ENCODE measurements at regions not wholly inside any gene's neighbourhood (a gene's known extent, or its start where the extent isn't known, plus 50 kb on each side); places are given as distances from the start of the nearest gene placed in this dataset.
A peak's percentile ranks its signal among the peaks of the same experiment; 100 is the strongest.
"Not testable (repeated sequence)": the region's sequence is repeated elsewhere in the genome, so short reads cannot be mapped to it uniquely, and the experiment has no call there.

- no peak for DNase-seq
- whole genome bisulfite sequencing, result 55% methylated on average over 3 of the region's 3 CpGs
- no peak overlapping the region for H3K4me3 ChIP-seq (ENCODE audit: low read length)
- H3K27ac ChIP-seq (ENCODE audit: low read length), result no peak overlapping the region
- no peaks in the 10 kb centered on the region for H3K9me3 ChIP-seq (ENCODE audit: control insufficient read depth, low read length)
- no peaks in the 10 kb centered on the region for H3K27me3 ChIP-seq (ENCODE audit: control insufficient read depth, insufficient read depth)
- H3K4me1 ChIP-seq (ENCODE audit: control insufficient read depth, insufficient read depth, low read length), result no peaks in the 10 kb centered on the region
- intact Hi-C loops (cut with DNase I), result no loop called here
- no peak for ATAC-seq
These were observed 1047.2 kb downstream of the CDH11 start for GRCh38 chr16:64074706-64075105.

- 96% methylated on average over 34 of the region's 34 CpGs for WGBS
- DNase-seq, result peak in 2 of 3 donors; percentile 16 to 25
- H3K4me1 ChIP-seq (ENCODE audit: control insufficient read depth, insufficient read depth, low read length); H3K9me3 ChIP-seq (ENCODE audit: control insufficient read depth, low read length); ATAC-seq; H3K4me3 ChIP-seq (ENCODE audit: low read length); H3K27ac ChIP-seq (ENCODE audit: low read length); intact Hi-C loops (cut with DNase I); H3K27me3 ChIP-seq (ENCODE audit: control insufficient read depth, insufficient read depth): not testable (repeated sequence)
These were observed 1049.6 kb downstream of the CDH11 start for GRCh38 chr16:64072131-64072730.

- intact Hi-C loops (cut with DNase I), result no loop called here
- no peaks in the 10 kb centered on the region for H3K4me1 ChIP-seq (ENCODE audit: control insufficient read depth, insufficient read depth, low read length)
- no peak overlapping the region for H3K27ac ChIP-seq (ENCODE audit: low read length)
- H3K4me3 ChIP-seq (ENCODE audit: low read length), result no peak overlapping the region
- 74% methylated on average over 1 of the region's 1 CpG for WGBS
- DNase-seq (no peak), ATAC-seq (no peak)
- H3K9me3 ChIP-seq (ENCODE audit: control insufficient read depth, low read length), result no peaks in the 10 kb centered on the region
- no peaks in the 10 kb centered on the region for H3K27me3 ChIP-seq (ENCODE audit: control insufficient read depth, insufficient read depth)
These were observed 1056.3 kb downstream of the CDH11 start for GRCh38 chr16:64065523-64065922.

- Histone ChIP-seq H3K4me1 (ENCODE audit: control insufficient read depth, insufficient read depth, low read length) (no peaks in the 10 kb centered on the region), H3K9me3 (ENCODE audit: control insufficient read depth, low read length) (no peaks in the 10 kb centered on the region), H3K27ac (ENCODE audit: low read length) (no peak overlapping the region), H3K27me3 (ENCODE audit: control insufficient read depth, insufficient read depth) (no peaks in the 10 kb centered on the region), H3K4me3 (ENCODE audit: low read length) (no peak overlapping the region)
- ATAC-seq, result no peak
- WGBS, result 94% methylated on average over 1 of the region's 1 CpG
- DNase-seq, result no peak
- intact Hi-C loops (cut with DNase I), result no loop called here
These were observed 1060.2 kb downstream of the CDH11 start for GRCh38 chr16:64061621-64062020.

GRCh38 chr16:64060631-64061030 is 1061.2 kb downstream of the CDH11 start:
- no peak overlapping the region for H3K27ac ChIP-seq (ENCODE audit: low read length)
- H3K4me1 ChIP-seq (ENCODE audit: control insufficient read depth, insufficient read depth, low read length), result no peaks in the 10 kb centered on the region
- intact Hi-C loops (cut with DNase I), result no loop called here
- no peak for DNase-seq
- no peak overlapping the region for H3K4me3 ChIP-seq (ENCODE audit: low read length)
- no peak for ATAC-seq
- 93% methylated on average over 3 of the region's 3 CpGs for WGBS
- H3K9me3 ChIP-seq (ENCODE audit: control insufficient read depth, low read length), result no peaks in the 10 kb centered on the region
- H3K27me3 ChIP-seq (ENCODE audit: control insufficient read depth, insufficient read depth), result no peaks in the 10 kb centered on the region

GRCh38 chr16:64058685-64059084 is 1063.2 kb downstream of the CDH11 start:
- no peaks in the 10 kb centered on the region for H3K4me1 ChIP-seq (ENCODE audit: control insufficient read depth, insufficient read depth, low read length)
- no peak overlapping the region for H3K27ac ChIP-seq (ENCODE audit: low read length)
- DNase-seq (no peak), ATAC-seq (no peak)
- intact Hi-C loops (cut with DNase I), result no loop called here
- H3K9me3 ChIP-seq (ENCODE audit: control insufficient read depth, low read length), result no peaks in the 10 kb centered on the region
- WGBS, result 81% methylated on average over 3 of the region's 3 CpGs
- H3K27me3 ChIP-seq (ENCODE audit: control insufficient read depth, insufficient read depth), result no peaks in the 10 kb centered on the region
- no peak overlapping the region for H3K4me3 ChIP-seq (ENCODE audit: low read length)

- intact Hi-C loops (cut with DNase I), result no loop called here
These were observed 1070.0 kb downstream of the CDH11 start for GRCh38 chr16:64051824-64052223.

GRCh38 chr16:64047878-64048277 is 1074.0 kb downstream of the CDH11 start:
- Histone ChIP-seq H3K9me3 (ENCODE audit: control insufficient read depth, low read length) (no peaks in the 10 kb centered on the region), H3K27me3 (ENCODE audit: control insufficient read depth, insufficient read depth) (no peaks in the 10 kb centered on the region), H3K4me3 (ENCODE audit: low read length) (no peak overlapping the region), H3K4me1 (ENCODE audit: control insufficient read depth, insufficient read depth, low read length) (no peaks in the 10 kb centered on the region), H3K27ac (ENCODE audit: low read length) (no peak overlapping the region)
- ATAC-seq, result no peak
- WGBS, result 83% methylated on average over 1 of the region's 1 CpG
- intact Hi-C loops (cut with DNase I), result no loop called here
- DNase-seq, result no peak

More at GRCh38 chr16:64051824-64052223, 1070.0 kb downstream of the CDH11 start:
- no peak for DNase-seq
- ATAC-seq, result no peak
- Histone ChIP-seq H3K9me3 (ENCODE audit: control insufficient read depth, low read length) (no peaks in the 10 kb centered on the region), H3K27me3 (ENCODE audit: control insufficient read depth, insufficient read depth) (no peaks in the 10 kb centered on the region), H3K27ac (ENCODE audit: low read length) (no peak overlapping the region), H3K4me1 (ENCODE audit: control insufficient read depth, insufficient read depth, low read length) (no peaks in the 10 kb centered on the region), H3K4me3 (ENCODE audit: low read length) (no peak overlapping the region)

- DNase-seq (no peak), ATAC-seq (no peak)
- whole genome bisulfite sequencing, result 97% methylated on average over 1 of the region's 1 CpG
- no peak overlapping the region for H3K27ac ChIP-seq (ENCODE audit: low read length)
- no peaks in the 10 kb centered on the region for H3K4me1 ChIP-seq (ENCODE audit: control insufficient read depth, insufficient read depth, low read length)
- intact Hi-C loops (cut with DNase I), result no loop called here
- H3K4me3 ChIP-seq (ENCODE audit: low read length), result no peak overlapping the region
- H3K9me3 ChIP-seq (ENCODE audit: control insufficient read depth, low read length), result no peaks in the 10 kb centered on the region
- H3K27me3 ChIP-seq (ENCODE audit: control insufficient read depth, insufficient read depth), result no peaks in the 10 kb centered on the region
These were observed 1074.7 kb downstream of the CDH11 start for GRCh38 chr16:64047207-64047606.

GRCh38 chr16:64035337-64035736 is 1086.5 kb downstream of the CDH11 start:
- H3K27me3 ChIP-seq (ENCODE audit: control insufficient read depth, insufficient read depth), result no peaks in the 10 kb centered on the region
- no peak for DNase-seq
- no peaks in the 10 kb centered on the region for H3K9me3 ChIP-seq (ENCODE audit: control insufficient read depth, low read length)
- no peak overlapping the region for H3K4me3 ChIP-seq (ENCODE audit: low read length)
- no peak overlapping the region for H3K27ac ChIP-seq (ENCODE audit: low read length)
- WGBS, result 70% methylated on average over 2 of the region's 2 CpGs
- no peaks in the 10 kb centered on the region for H3K4me1 ChIP-seq (ENCODE audit: control insufficient read depth, insufficient read depth, low read length)
- no peak for ATAC-seq
- intact Hi-C loops (cut with DNase I), result no loop called here

- H3K4me1 ChIP-seq (ENCODE audit: control insufficient read depth, insufficient read depth, low read length), result peaks cover 1% of the 10 kb centered on the region
These were observed 1102.5 kb downstream of the CDH11 start for GRCh38 chr16:64019339-64019738.

GRCh38 chr16:64017796-64018195 is 1104.1 kb downstream of the CDH11 start:
- ATAC-seq, result no peak
- Histone ChIP-seq H3K4me3 (ENCODE audit: low read length) (no peak overlapping the region), H3K27ac (ENCODE audit: low read length) (no peak overlapping the region), H3K4me1 (ENCODE audit: control insufficient read depth, insufficient read depth, low read length) (peaks cover 1% of the 10 kb centered on the region), H3K9me3 (ENCODE audit: control insufficient read depth, low read length) (no peaks in the 10 kb centered on the region), H3K27me3 (ENCODE audit: control insufficient read depth, insufficient read depth) (no peaks in the 10 kb centered on the region)
- DNase-seq, result no peak
- intact Hi-C loops (cut with DNase I), result no loop called here
- WGBS, result 10% methylated on average over 1 of the region's 1 CpG

More at GRCh38 chr16:64019339-64019738, 1102.5 kb downstream of the CDH11 start:
- ATAC-seq (no peak), DNase-seq (no peak)
- 83% methylated on average over 3 of the region's 3 CpGs for WGBS
- Histone ChIP-seq H3K27ac (ENCODE audit: low read length) (no peak overlapping the region), H3K4me3 (ENCODE audit: low read length) (no peak overlapping the region), H3K9me3 (ENCODE audit: control insufficient read depth, low read length) (no peaks in the 10 kb centered on the region), H3K27me3 (ENCODE audit: control insufficient read depth, insufficient read depth) (no peaks in the 10 kb centered on the region)
- intact Hi-C loops (cut with DNase I), result no loop called here

All from right cardiac atrium (tissue), 5 donors.